ENCODE measurements at regions not wholly inside any gene's neighbourhood (a gene's known extent, or its start where the extent isn't known, plus 50 kb on each side); places are given as distances from the start of the nearest gene placed in this dataset.

DNA sequence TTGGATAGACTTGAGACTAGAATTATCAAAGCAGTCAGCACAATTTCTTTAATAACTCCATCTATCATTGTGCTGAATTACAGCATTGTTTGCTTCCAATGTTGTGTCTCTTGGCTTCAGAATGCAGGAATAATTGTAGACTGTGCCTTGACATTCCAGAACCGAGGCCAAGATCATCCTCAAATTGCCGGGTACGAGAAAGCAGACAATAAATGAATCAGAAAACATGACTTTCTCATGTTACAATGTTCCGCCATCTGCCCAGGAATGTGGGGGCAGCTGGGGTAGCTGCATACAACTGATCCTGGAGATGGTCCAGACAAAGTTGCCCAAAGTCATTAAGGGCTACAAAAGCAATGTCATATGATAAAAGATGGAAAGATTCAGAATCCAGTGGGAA is 206.2 kb upstream of the SGCD start (continued):
- TF ChIP-seq, protein P1, sequence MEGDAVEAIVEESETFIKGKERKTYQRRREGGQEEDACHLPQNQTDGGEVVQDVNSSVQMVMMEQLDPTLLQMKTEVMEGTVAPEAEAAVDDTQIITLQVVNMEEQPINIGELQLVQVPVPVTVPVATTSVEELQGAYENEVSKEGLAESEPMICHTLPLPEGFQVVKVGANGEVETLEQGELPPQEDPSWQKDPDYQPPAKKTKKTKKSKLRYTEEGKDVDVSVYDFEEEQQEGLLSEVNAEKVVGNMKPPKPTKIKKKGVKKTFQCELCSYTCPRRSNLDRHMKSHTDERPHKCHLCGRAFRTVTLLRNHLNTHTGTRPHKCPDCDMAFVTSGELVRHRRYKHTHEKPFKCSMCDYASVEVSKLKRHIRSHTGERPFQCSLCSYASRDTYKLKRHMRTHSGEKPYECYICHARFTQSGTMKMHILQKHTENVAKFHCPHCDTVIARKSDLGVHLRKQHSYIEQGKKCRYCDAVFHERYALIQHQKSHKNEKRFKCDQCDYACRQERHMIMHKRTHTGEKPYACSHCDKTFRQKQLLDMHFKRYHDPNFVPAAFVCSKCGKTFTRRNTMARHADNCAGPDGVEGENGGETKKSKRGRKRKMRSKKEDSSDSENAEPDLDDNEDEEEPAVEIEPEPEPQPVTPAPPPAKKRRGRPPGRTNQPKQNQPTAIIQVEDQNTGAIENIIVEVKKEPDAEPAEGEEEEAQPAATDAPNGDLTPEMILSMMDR (IDR thresholded peaks at IDR 0.05; ENCODE audit: low read depth, low read length, missing input control): no peak
- TF ChIP-seq SP1 (IDR thresholded peaks at IDR 0.05): no peak
- no peak for TF ChIP-seq JUND (IDR thresholded peaks at IDR 0.05)
- no peak for TF ChIP-seq HNF4G (IDR thresholded peaks at IDR 0.05)

- no peaks in the 10 kb centered on the region for H3K9me3 ChIP-seq (ENCODE audit: control insufficient read depth in 4 of 4, low read length in 3 of 4)
- WGBS: 79% methylated on average over 3 of the region's 3 CpGs
- H3K27me3 ChIP-seq (ENCODE audit: control insufficient read depth in 4 of 4, insufficient read depth in 4 of 4, low read length in 3 of 4): peaks cover 0 to 4% (median 0%) of the 10 kb centered on the region in 4 donors
- no peaks in the 10 kb centered on the region for H3K4me1 ChIP-seq (ENCODE audit: control insufficient read depth in 4 of 4, insufficient read depth in 4 of 4, low read length in 3 of 4)
- DNase-seq (ENCODE audit: low spot score): no peak
- no peak overlapping the region for H3K4me3 ChIP-seq (ENCODE audit: low read depth in 1 of 3, low read length in 3 of 3)
- H3K27ac ChIP-seq (ENCODE audit: low read depth in 1 of 2, low read length in 2 of 2): no peak overlapping the region
- H3K9ac ChIP-seq (ENCODE audit: low read depth in 1 of 2, low read length in 2 of 2): no peak overlapping the region
- no peaks in the 10 kb centered on the region for H3K36me3 ChIP-seq (ENCODE audit: control insufficient read depth in 4 of 4, insufficient read depth in 3 of 4, low read depth in 1 of 4, low read length in 3 of 4)
- TF ChIP-seq YY1 (IDR thresholded peaks at IDR 0.05) (no peak), FOXA1 (IDR thresholded peaks at IDR 0.05) (no peak), GABPA (IDR thresholded peaks at IDR 0.05 in 1 of 2, conservative IDR thresholded peaks at IDR 0.05 in 1 of 2) (no peak), RXRA (IDR thresholded peaks at IDR 0.05) (no peak), HNF4A (conservative IDR thresholded peaks at IDR 0.05) (no peak), SP1 (IDR thresholded peaks at IDR 0.05) (no peak), REST (IDR thresholded peaks at IDR 0.05) (no peak), EGR1 (IDR thresholded peaks at IDR 0.05; ENCODE audit: low read depth in 2 of 2) (no peak), FOXA2 (IDR thresholded peaks at IDR 0.05) (no peak), NR2F2 (IDR thresholded peaks at IDR 0.05) (no peak)
- TF ChIP-seq, protein P2, sequence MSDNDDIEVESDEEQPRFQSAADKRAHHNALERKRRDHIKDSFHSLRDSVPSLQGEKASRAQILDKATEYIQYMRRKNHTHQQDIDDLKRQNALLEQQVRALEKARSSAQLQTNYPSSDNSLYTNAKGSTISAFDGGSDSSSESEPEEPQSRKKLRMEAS (IDR thresholded peaks at IDR 0.05): no peak
- TF ChIP-seq, protein P1 (IDR thresholded peaks at IDR 0.05; ENCODE audit: low read depth, low read length, missing input control): no peak
These were observed 205.7 kb upstream of the SGCD start for GRCh38 chr5:156121234-156121633.

GRCh38 chr5:156121882-156122281 is 205.1 kb upstream of the SGCD start:
- Histone ChIP-seq H3K36me3 (ENCODE audit: control insufficient read depth in 4 of 4, insufficient read depth in 3 of 4, low read depth in 1 of 4, low read length in 3 of 4) (no peaks in the 10 kb centered on the region), H3K4me1 (ENCODE audit: control insufficient read depth in 4 of 4, insufficient read depth in 4 of 4, low read length in 3 of 4) (no peaks in the 10 kb centered on the region), H3K27me3 (ENCODE audit: control insufficient read depth in 4 of 4, insufficient read depth in 4 of 4, low read length in 3 of 4) (peaks cover 0 to 4% (median 0%) of the 10 kb centered on the region in 4 donors), H3K27ac (ENCODE audit: low read depth in 1 of 2, low read length in 2 of 2) (no peak overlapping the region), H3K4me3 (ENCODE audit: low read depth in 1 of 3, low read length in 3 of 3) (no peak overlapping the region), H3K9me3 (ENCODE audit: control insufficient read depth in 4 of 4, low read length in 3 of 4) (no peaks in the 10 kb centered on the region), H3K9ac (ENCODE audit: low read depth in 1 of 2, low read length in 2 of 2) (no peak overlapping the region)
- 59% methylated on average over 1 of the region's 1 CpG for WGBS
- no peak for TF ChIP-seq GABPA (IDR thresholded peaks at IDR 0.05 in 1 of 2, conservative IDR thresholded peaks at IDR 0.05 in 1 of 2)
- TF ChIP-seq HNF4G (IDR thresholded peaks at IDR 0.05): no peak
- TF ChIP-seq RAD21 (IDR thresholded peaks at IDR 0.05): no peak
- TF ChIP-seq REST (IDR thresholded peaks at IDR 0.05): no peak
- no peak for TF ChIP-seq SP1 (IDR thresholded peaks at IDR 0.05)
- TF ChIP-seq FOXA1 (IDR thresholded peaks at IDR 0.05): no peak
- TF ChIP-seq, protein P3, sequence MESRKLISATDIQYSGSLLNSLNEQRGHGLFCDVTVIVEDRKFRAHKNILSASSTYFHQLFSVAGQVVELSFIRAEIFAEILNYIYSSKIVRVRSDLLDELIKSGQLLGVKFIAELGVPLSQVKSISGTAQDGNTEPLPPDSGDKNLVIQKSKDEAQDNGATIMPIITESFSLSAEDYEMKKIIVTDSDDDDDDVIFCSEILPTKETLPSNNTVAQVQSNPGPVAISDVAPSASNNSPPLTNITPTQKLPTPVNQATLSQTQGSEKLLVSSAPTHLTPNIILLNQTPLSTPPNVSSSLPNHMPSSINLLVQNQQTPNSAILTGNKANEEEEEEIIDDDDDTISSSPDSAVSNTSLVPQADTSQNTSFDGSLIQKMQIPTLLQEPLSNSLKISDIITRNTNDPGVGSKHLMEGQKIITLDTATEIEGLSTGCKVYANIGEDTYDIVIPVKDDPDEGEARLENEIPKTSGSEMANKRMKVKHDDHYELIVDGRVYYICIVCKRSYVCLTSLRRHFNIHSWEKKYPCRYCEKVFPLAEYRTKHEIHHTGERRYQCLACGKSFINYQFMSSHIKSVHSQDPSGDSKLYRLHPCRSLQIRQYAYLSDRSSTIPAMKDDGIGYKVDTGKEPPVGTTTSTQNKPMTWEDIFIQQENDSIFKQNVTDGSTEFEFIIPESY (IDR thresholded peaks at IDR 0.05): no peak
- DNase-seq (ENCODE audit: low spot score): no peak

All from liver (tissue), 8 donors.